ENCODE measurements at regions not wholly inside any gene's neighbourhood (a gene's known extent, or its start where the extent isn't known, plus 50 kb on each side); places are given as distances from the start of the nearest gene placed in this dataset.

DNA sequence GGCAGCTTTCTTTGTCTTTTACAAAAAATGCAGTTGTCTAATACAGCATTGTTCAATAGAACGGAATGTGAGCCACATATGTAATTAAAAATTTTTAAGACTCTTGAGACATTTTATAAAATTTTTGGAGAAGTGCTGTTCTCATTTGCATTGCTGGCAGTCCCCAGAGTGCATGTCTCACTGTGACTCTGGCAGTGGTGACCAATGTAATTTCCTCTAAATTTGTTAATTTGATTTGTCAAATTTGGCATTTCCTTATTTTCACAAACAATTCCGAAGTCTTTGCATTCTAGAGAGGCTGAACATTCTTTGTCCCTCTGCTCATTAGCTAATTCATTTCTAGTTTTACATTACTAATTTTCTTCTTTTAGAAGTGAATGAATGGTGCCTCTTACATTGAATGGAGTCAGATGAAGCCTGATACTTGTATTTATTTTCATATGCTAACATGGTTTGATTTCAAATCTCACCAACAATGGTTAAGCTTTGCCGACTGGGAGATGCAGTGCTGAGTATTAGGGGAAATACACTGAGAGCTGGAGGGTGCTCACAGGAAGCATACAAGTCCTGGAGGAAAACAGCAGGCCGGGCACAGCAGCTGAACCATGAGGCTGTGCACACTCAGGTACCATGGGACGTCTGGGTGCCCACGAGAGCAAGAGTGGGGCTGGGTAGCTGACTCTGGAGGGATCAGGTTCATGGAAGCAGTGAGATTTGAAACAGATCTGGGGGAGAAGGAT, 68.5 kb upstream of the ARMC2 start:
- ATAC-seq: no peak

DNA sequence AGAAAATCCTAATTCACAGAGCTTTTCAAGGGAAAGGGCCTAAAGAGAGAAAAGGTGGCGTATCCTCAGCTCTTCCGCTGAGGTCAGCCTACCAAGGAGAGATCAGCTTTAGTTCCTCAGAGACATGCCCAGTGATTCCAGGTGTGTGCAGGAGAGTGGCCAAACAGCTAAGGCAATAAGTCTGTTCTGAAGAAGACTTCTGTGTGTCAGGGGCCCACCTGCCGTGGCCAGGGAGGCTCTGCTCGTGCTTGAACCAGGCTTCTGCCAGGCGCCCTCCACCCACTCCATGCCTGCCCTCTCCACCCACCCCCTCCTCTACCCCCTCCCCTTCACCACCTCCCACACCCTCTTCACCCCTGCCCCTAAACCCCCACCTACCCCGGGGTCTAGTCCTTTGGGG, 67.4 kb upstream of the ARMC2 start:
- ATAC-seq: no peak

DNA sequence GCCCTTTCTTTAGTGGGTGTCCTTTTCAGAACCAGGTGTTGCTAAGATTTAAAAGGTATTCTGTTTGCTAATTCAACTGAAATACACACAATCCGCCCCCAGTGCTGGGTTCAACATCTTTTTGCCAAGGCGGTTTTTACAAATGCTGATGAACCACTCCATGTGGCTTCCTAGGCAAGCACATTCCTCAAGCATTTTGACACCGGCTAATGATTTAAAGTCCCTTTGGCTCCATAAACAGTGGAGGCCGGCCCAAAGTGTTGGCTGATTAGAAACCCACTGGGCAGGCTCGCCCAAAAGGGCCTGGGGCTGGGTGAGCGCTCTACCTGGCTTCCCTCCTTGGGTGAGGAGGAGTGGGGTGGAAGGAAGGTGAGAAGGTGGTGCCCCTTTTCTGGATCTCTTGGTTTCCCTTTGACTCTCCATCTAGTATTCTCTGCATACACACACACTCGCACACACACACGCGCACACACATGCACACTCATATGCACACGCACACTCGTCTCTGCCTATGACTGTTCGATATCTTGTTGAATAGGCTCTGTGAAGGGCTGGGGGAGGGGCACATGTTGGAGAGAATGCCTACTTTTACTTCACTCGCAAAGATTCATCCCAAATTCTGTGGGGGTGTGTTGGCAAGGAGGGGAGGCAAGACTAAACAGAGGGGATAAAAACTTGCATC, 66.7 kb upstream of the ARMC2 start:
- no peak for ATAC-seq

DNA sequence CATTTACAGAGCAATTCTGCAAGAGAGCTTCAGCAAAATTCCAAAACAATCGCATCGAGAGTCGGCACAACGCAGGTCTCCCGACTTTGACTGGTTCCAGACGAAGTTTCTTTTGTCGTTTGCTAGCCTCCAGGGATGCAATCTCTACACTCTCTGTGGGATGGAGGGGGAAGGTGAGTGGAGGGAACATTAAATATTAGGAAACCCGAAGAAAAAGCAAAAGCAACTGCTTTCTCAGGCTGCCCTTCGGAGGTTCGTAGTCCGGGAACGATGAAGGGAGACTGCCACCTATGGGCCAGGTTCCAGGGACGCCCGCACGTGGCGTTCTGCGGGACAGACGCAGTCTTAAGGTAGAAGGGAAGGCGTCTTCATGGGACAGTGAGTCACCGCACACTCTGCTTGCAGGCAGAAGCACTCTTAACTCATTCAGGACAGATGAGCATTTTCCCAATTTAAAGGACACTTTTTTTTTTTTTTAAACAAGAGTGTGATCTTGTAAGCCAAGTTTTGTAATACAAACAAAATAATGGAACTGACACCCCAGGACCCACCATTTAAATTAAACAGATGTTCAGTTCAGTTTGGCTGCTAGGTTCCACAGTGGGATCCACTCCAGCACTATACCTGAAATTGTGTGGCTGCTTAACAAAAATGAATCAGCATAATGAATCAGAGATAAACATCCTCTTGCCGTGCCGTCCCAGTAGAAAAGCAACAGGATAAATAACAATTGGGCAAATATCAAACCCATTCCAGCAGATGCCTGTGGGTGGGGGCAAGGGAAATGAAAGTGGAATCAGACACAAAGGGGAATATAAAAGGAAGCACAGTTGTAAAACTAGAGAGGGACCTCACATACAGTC, 65.8 kb upstream of the ARMC2 start:
- peak; percentile 94 to 98 for ATAC-seq

DNA sequence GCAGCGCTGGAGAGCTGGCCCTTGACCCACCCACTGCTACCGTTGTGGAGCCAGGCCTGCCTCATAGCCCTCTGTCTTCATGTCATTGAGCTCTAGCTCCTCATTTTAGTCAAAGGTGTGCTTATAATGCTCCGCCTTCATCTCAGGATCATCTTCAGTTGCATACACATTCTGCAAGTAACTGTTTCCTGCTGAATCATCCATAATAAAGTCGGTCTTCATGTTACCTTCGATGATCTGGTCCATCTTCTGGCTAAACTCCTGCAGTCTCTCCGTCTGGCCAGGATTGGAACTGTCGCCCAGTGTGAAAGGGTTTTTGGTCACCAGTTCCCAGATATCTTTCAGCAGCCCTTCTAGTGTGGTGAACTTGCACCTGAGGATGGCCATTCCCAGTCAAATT, 62.6 kb upstream of the ARMC2 start:
- ATAC-seq: no peak

DNA sequence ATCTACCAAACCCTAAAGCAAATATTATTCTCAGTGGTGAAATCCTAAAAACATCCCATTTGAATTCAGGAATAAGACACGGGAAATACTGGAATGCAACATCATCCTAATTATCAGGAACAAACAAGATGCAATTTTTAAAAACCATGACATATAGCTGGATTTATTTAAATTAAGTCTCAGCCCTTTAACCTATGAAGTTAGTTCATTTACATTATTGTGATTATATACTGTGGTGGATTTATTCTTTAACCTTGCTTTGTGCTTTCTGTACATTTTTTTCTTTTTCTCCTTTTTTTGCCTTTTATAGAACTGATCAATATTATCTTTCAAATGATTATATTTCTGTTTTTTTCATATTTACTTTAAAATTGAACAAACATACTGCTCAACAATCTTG, 59.8 kb upstream of the ARMC2 start:
- no peak for ATAC-seq

DNA sequence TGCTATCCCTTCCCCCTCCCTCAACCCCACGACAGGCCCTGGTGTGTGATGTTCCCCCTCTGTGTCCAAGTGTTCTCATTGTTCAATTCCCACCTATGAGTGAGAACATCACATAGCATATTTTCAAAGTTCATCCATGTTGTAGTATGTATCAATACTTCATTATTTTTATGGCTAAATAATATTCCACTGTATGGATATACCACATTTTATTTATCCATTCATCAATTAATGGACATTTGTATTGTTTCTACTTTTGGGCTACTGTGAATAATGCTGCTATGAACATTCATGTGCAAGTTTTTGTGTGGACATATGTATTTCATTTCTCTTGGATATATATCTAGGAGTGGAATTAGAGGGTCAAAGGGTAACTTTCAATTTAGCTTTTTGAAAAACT, 58.7 kb upstream of the ARMC2 start:
- no peak for ATAC-seq

DNA sequence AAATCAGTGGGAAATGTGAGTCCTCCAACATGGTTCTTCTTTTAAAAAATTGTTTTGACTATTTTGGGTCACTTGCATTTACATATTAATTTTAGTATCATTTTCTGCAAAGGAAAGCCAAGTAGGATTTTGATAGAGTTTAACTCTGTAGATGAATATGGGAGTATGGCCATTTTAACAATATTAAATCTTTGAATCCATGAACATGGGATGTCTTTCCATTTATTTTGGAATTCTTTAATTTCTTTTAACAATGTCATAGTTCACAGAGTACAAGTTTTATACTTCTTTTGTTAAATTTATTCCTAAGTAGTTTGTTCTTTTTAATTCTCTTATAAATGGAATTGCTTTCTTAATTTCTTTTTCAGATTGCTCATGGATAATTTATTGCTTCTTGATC, 56.5 kb upstream of the ARMC2 start:
- ATAC-seq: no peak

DNA sequence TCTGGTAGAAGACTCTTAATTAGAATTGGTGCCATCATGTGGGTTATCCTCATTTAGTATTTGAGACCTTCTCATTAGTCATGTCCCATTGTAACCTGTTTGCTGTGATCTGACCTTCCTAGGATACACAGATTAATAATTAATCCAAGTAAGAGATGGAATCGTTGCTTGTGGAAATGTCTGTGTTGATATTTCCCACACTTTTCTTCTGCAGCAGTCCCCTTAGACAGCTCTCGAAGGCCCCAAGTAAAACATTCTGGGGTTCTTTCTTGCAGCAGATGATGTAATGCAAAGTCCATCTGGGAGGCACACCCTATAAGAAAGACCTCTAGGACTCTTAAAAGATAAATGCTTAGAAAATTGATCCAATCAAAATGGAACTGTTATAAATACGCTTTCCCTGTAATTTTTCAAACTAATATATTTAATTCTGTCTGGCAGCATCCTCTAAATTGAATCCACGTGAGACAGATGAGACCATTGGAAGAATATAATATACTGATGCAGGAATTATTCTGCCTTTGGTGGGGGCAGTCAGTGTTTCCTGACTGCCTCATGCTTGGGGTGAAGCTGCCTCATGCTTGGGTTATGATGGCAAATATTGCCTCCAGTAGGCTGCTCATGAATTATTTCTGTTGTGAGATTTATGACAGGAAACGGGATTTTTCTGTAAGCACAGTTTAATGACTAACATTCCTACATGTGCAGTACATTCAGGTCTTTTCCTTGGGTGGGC, 54.5 kb upstream of the ARMC2 start:
- ATAC-seq: no peak

DNA sequence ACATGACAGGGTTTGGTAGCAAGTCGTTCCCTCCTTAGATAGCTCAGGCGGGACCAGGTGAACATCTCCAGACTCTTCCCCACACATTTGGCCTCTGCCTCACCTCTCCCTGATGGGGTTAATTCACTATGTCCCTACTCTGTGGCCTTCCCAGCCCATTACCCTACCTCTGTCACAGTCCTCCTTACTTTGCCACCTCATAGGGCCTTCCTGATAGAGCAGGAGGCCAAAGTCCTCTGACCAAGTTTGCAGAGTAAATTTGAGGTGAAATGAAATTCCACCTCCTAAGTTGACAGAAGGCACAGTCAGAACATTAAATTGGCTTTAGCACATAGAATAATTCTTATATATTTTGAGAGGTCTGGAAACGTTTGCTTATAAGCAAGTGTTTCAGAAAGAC, 53.1 kb upstream of the ARMC2 start:
- no peak for ATAC-seq

DNA sequence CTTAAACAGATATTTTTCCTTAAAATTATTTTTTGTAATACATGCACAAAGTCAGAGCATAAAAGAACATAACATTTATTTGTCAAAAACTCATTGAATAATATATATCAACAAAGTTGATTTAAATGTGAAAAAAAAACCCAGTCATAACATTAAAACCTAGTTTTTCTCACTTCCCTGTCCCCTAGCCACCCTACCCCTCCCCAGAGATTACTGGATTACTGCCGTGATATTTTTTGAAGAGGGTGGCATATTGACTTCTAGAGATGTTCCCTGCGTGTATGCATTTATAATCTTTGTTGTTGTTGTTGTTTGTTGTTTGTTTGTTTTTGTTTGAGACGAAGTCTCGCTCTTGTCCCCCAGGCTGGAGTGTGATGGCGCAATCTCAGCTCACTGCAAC, 52.4 kb upstream of the ARMC2 start:
- no peak for ATAC-seq

DNA sequence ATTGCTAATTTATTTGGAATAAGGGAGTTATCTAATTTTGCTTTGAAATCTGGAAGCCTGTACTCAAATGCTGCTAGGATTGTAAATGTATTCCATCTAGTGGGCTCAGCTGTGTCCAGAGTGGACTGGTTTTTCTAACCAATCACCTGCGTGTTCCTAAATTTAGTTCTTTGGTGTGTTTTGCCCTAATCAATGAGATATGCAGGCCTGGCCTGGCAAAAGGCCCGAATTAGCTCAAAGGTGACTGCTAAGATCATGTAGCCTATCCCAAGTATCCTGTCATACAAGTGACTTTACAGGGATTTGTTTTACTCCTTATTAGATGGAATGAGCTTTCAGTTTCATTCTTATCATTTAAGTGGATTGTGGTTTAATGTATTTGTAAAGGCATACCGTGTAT, 51.3 kb upstream of the ARMC2 start:
- ATAC-seq: no peak

DNA sequence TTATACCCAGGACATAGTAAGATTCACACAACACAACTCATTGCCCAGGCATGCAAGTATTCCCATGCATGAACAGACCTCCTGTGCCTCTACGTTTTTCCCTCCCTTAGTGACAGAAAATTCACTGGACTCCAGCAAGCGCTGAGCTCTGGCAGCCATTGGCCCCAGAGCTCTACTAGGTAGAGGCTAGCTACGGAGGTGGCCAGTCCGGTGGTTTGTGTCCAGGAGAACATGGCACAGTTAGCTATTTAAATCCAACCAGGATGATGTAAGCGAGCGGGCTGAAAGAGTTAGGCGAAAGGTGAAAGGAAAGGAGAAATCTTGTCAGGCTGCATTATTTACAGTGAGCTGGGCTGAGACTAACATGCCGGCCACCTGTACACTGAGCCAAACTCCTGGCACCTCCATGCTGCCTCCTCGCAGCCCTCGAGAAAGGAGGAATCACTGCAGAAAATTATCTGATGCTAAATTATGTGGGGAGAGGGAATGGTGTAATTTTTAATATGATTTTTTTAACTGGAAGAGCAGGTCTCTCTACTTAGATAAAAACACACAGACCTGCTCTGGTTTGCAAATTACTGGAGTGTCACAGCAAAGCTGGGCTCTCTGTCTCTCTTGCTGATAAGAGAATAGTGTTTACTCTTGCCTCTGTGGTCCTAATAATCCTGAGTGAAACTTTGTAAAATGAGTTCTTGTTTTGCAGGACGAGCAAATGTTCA, 50.1 kb upstream of the ARMC2 start:
- no peak for ATAC-seq

Data from activated CD4-positive, CD25-positive, alpha-beta regulatory T cell treated with anti-CD3 and anti-CD28 coated beads, Interleukin-2, amount 50 U/mL, for 24 hours (primary cell).